ENCODE measurements at regions not wholly inside any gene's neighbourhood (a gene's known extent, or its start where the extent isn't known, plus 50 kb on each side); places are given as distances from the start of the nearest gene placed in this dataset.

DNA sequence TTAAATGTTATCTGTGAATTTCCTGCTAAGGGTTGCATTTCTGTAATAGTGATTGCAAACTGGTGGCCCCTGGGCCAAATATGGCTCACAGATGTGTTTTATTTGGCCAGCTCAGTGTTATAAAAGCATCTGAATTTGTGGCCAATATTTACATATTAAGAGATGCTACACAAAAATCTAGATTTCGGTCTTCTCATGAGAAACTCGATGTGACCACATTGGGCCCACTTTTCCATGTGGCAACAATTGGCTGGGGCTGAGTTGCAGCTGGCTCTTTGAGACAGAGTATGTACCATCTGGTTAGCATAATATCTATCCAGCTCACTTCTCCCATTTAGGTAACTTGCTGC lies 244.5 kb upstream of the POU2AF2 start:
- TF ChIP-seq, protein P1, sequence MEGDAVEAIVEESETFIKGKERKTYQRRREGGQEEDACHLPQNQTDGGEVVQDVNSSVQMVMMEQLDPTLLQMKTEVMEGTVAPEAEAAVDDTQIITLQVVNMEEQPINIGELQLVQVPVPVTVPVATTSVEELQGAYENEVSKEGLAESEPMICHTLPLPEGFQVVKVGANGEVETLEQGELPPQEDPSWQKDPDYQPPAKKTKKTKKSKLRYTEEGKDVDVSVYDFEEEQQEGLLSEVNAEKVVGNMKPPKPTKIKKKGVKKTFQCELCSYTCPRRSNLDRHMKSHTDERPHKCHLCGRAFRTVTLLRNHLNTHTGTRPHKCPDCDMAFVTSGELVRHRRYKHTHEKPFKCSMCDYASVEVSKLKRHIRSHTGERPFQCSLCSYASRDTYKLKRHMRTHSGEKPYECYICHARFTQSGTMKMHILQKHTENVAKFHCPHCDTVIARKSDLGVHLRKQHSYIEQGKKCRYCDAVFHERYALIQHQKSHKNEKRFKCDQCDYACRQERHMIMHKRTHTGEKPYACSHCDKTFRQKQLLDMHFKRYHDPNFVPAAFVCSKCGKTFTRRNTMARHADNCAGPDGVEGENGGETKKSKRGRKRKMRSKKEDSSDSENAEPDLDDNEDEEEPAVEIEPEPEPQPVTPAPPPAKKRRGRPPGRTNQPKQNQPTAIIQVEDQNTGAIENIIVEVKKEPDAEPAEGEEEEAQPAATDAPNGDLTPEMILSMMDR (IDR thresholded peaks at IDR 0.05; ENCODE audit: low read depth, low read length) = no peak
- no peak overlapping the region for H3K4me3 ChIP-seq (ENCODE audit: low read depth, low read length)

DNA sequence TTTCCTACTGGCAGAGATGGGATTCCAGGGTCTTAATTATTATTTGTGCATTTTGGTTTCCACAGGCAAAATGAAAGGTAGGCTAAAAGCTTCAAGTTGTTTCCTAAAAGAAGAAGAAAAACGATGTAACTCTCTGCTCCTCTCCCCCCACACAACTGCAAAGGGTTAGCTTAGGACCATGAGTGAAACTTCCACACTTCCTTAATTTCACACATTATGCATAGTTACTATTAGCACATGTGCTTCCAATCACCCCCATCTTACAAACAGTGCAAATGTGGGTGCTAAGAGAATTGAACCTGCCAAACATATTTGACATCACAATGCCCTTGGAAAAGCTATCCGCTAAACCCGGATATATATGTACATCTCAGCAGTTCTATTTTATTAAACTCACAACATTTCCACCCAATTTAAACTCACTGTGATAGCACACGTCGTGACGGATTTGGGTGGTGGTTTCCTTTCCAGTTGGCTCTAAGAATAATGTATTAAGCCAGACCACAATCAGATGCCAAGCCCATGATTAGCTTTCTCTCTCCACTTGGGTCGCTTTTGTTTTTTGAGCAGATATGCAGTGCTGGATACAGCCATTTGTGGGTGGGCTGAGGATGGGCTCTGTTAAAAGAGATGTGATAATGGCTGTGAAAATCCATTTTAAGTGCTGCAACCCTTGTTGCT lies 245.0 kb upstream of the POU2AF2 start:
- TF ChIP-seq, protein P1 (IDR thresholded peaks at IDR 0.05; ENCODE audit: low read depth, low read length) = no peak
- no peak overlapping the region for H3K4me3 ChIP-seq (ENCODE audit: low read depth, low read length)

DNA sequence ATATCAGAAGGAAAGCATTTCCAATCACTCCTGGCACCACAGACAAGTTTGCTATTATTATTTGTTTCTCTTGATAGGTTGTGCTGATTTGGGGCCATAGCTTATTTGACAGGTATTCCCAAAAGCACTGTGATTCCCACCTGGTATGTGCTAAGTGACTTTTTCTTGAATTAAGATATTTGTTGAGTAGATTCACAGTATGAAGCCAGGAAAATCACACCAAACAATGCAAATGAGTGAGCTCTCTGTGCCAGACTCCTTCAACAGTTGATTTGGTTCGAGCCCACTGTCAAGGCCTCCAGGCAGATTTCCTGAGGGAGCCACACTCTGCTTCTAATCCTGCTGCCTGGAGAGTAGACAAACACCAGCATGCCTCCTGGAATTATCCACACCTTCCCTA lies 253.0 kb upstream of the POU2AF2 start:
- no peak overlapping the region for H3K4me3 ChIP-seq (ENCODE audit: low read depth, low read length)
- TF ChIP-seq, protein P1 (IDR thresholded peaks at IDR 0.05; ENCODE audit: low read depth, low read length) = no peak

DNA sequence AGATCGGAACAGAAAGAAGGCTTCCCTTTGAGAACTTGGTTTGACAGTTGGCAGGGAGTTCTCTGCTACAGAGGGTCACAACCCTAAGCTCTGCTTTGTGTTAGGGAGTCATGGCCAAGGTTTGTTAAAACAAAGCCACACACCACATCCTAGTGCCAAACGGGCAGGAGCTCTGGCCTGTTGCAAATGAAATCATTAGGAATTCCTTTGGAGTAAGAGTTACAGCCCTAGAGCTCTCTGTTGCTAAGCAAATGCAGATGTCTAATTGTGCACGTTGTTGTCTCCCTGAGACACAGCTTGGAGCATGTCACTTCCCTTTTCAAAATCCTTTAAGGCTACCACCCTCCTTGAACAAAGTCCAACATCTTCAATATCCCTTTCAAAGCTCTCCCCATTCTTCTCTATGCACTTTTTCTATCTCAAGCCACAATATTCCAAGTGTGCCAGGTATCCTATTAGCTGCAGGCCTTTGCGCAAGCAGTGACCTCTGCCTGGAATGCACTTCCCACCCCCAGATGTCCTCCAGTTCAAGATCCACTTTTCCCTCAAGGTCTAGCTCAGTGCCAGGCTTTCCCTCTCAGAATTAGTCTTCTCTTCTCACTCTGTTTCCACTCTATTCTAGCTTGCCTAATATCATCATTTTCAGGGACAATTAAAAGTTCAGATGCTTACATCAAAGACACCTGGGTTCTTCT lies 253.7 kb upstream of the POU2AF2 start:
- TF ChIP-seq, protein P1 (IDR thresholded peaks at IDR 0.05; ENCODE audit: low read depth, low read length) = no peak
- no peak overlapping the region for H3K4me3 ChIP-seq (ENCODE audit: low read depth, low read length)

DNA sequence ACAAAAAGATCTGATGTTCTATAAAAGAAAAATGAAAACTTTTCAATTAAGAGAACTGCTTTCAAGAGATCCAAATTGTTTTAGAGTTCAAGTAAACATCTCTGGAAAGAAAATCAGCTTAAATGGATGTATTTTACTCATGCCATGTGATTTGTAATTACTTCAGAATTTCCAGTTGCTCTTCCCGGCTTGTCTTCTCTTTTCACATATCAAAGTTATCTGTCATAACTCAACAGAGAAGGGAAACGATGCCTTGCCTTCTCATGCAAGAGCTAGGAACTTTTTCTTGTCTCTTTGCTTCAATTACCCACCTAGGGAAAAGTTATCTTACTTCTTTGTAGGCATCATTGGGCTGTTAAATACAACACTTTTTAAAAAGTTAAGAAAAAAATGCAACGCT lies 255.2 kb upstream of the POU2AF2 start:
- no peak overlapping the region for H3K4me3 ChIP-seq (ENCODE audit: low read depth, low read length)
- TF ChIP-seq, protein P1 (IDR thresholded peaks at IDR 0.05; ENCODE audit: low read depth, low read length) = no peak

DNA sequence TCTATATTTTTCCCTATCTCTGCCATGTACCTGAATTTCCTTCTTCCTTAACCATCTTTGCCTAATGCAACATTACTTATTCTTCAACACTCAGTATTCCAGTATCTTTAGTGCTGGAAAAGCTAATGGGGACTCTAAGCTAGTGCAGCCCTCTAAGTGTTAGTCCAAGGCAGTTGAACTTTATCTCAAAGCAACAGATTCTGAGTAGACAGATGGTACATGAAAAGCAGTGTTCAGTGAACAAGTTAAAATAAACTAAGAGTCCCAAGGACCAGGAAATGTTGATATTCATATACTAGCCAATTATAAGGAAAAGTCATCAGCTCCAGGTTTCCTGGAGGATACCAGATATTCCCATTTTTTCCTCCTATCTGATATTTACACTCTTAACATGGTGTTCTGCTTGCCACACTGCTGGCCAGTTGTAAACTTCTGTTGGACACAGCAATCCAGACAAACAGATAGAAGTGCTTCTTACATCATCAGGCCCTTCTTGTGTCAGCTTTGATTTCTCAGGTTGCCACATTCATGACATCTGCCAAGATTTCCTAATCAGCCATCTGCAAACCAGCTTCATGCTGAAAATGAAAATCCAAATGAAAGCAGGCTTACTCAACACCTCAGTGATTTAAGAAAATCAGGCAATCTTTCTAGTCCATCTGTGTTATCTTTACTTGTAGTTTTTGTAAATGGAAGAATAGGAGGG lies 255.9 kb upstream of the POU2AF2 start:
- TF ChIP-seq, protein P1 (IDR thresholded peaks at IDR 0.05; ENCODE audit: low read depth, low read length) = no peak

DNA sequence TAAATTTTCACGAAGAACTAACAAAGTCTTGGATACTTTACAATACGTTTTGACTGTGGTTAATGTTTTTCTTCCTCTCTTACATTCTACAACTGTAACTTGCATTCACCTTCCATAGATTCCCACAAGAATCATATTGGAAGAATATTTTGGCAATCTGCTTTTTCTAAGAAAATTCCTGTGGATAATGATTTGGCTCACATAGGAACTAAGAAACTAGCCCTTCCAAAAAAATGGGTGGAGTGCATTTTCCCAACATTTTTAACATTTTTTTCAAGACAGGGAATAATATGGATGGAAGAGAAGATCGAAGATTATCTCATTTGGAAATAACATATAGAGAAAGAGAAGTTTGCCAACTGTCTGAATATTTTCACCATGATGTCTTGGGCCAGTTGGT lies 256.9 kb upstream of the POU2AF2 start:
- no peak overlapping the region for H3K4me3 ChIP-seq (ENCODE audit: low read depth, low read length)
- TF ChIP-seq, protein P1 (IDR thresholded peaks at IDR 0.05; ENCODE audit: low read depth, low read length) = no peak

More for the DNA sequence above, 255.9 kb upstream of the POU2AF2 start:
- no peak overlapping the region for H3K4me3 ChIP-seq (ENCODE audit: low read depth, low read length)

All from WI38 (cell line).